ENCODE measurements at regions not wholly inside any gene's neighbourhood (a gene's known extent, or its start where the extent isn't known, plus 50 kb on each side); places are given as distances from the start of the nearest gene placed in this dataset.

DNA sequence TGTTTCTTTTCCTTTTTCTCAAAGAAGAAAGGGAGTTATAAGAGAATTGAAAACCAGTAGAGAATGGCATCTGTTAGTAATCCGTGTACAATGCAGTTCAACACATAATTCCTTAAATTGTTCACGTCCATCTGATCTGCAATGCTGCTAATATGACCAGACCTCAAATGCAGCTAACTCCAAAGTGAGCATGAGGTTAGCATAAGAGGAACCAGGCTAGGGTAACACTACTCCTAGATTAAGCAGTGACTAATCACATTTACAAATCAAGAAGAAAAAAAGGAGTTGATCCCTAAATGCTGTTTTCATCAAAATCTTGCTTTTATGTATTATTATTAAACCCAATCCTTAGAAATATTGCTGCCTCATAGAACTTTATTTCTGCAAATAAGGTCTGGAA lies 432.7 kb upstream of the ARID1B start:
- DNase-seq, result no peak
- Histone ChIP-seq H3K27ac (no peak overlapping the region), H3K36me3 (no peaks in the 10 kb centered on the region), H3K9me3 (no peaks in the 10 kb centered on the region), H3K4me1 (ENCODE audit: insufficient read depth) (no peaks in the 10 kb centered on the region), H3K4me3 (no peak overlapping the region), H3K27me3 (no peaks in the 10 kb centered on the region)
- WGBS, 3 donors, result 75 to 80% (median 79%) methylated on average over 2 of the region's 2 CpGs
- TF ChIP-seq EP300 (IDR thresholded peaks at IDR 0.05) (no peak), POLR2A (IDR thresholded peaks at IDR 0.05) (no peak)
- TF ChIP-seq, protein P1, sequence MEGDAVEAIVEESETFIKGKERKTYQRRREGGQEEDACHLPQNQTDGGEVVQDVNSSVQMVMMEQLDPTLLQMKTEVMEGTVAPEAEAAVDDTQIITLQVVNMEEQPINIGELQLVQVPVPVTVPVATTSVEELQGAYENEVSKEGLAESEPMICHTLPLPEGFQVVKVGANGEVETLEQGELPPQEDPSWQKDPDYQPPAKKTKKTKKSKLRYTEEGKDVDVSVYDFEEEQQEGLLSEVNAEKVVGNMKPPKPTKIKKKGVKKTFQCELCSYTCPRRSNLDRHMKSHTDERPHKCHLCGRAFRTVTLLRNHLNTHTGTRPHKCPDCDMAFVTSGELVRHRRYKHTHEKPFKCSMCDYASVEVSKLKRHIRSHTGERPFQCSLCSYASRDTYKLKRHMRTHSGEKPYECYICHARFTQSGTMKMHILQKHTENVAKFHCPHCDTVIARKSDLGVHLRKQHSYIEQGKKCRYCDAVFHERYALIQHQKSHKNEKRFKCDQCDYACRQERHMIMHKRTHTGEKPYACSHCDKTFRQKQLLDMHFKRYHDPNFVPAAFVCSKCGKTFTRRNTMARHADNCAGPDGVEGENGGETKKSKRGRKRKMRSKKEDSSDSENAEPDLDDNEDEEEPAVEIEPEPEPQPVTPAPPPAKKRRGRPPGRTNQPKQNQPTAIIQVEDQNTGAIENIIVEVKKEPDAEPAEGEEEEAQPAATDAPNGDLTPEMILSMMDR (IDR thresholded peaks at IDR 0.05), result no peak
- intact Hi-C loops (cut with DNase I), result no loop called here

DNA sequence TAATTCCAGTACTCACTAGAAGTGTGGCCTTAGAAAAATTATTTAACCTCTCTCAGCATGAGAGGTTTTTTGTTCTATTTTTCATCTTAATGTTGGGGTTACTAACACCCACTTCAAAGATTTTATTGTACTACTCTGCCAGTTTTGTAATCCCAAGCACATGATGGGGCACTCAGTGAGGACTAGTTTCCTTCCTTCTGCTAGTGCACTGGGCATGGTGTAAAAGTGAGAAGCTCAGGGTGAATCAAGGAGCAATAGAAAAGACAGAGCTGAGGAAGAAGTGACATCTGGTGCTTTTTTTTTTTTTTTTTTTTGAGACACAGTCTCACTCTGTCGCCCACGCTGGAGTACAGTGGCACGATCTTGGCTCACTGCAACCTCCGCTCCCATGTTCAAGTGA lies 439.4 kb upstream of the ARID1B start:
- intact Hi-C loops (cut with DNase I), result no loop called here
- DNase-seq, result no peak
- WGBS, 3 donors, result 69 to 95% (median 94%) methylated on average over 4 of the region's 4 CpGs
- Histone ChIP-seq H3K4me3 (no peak overlapping the region), H3K4me1 (ENCODE audit: insufficient read depth) (no peaks in the 10 kb centered on the region), H3K27ac (no peak overlapping the region), H3K9me3 (no peaks in the 10 kb centered on the region), H3K27me3 (no peaks in the 10 kb centered on the region), H3K36me3 (no peaks in the 10 kb centered on the region)
- TF ChIP-seq EP300 (IDR thresholded peaks at IDR 0.05) (no peak), POLR2A (IDR thresholded peaks at IDR 0.05) (no peak)
- TF ChIP-seq, protein P1 (IDR thresholded peaks at IDR 0.05), result no peak

DNA sequence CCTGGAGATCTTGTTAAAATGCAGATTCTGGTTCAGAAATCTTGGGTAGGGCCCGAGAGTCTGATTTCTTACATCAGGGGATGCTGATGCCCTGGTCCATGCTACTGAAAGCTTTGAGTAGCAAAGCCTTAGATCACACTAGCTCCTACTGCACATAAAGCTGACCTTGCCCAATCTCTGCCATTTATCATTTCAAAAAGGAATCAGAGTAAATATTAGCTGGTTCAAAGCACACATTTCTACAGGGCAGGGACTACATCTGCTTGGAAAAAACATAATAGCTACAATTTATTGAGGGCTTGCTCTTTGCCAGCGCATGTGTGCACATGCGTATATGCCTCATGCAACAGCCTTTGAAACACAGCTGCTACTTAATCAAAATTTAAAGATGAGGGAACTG lies 440.4 kb upstream of the ARID1B start:
- Histone ChIP-seq H3K4me3 (no peak overlapping the region), H3K36me3 (no peaks in the 10 kb centered on the region), H3K9me3 (no peaks in the 10 kb centered on the region), H3K27ac (no peak overlapping the region), H3K4me1 (ENCODE audit: insufficient read depth) (no peaks in the 10 kb centered on the region), H3K27me3 (no peaks in the 10 kb centered on the region)
- TF ChIP-seq EP300 (IDR thresholded peaks at IDR 0.05), result no peak
- TF ChIP-seq POLR2A (IDR thresholded peaks at IDR 0.05), result no peak
- TF ChIP-seq, protein P1 (IDR thresholded peaks at IDR 0.05), result no peak
- DNase-seq, result no peak
- WGBS, 3 donors, result 86 to 88% (median 87%) methylated on average over 3 of the region's 3 CpGs
- intact Hi-C loops (cut with DNase I), result no loop called here

DNA sequence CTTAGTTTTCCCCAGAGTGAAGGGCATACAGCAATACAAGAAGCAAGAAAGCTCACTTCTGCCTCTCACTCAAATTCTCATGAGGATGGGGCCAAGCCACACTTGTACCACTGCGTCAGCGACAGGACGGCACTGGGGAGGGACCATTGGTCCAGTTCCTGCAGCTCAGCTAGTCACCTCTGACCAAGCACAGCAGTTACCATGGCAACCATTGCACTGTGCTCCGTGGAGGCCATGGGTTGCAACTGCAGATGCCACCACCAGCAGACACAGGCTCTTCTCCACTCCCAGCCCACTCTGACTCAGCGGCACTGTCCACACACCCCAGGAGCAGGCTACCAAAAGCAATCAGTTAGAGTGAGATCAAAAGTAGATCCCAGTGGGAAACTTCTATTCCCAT lies 441.1 kb upstream of the ARID1B start:
- H3K4me3 ChIP-seq, result no peak overlapping the region
- H3K4me1 ChIP-seq (ENCODE audit: insufficient read depth), result no peaks in the 10 kb centered on the region
- no peak overlapping the region for H3K27ac ChIP-seq
- intact Hi-C loops (cut with DNase I), result no loop called here
- DNase-seq, result no peak
- WGBS, 3 donors, result 62 to 73% (median 65%) methylated on average over 5 of the region's 5 CpGs
- TF ChIP-seq, protein P1 (IDR thresholded peaks at IDR 0.05), result no peak
- TF ChIP-seq POLR2A (IDR thresholded peaks at IDR 0.05), result no peak
- TF ChIP-seq EP300 (IDR thresholded peaks at IDR 0.05), result no peak
- H3K9me3 ChIP-seq, result no peaks in the 10 kb centered on the region
- H3K36me3 ChIP-seq, result no peaks in the 10 kb centered on the region
- no peaks in the 10 kb centered on the region for H3K27me3 ChIP-seq

DNA sequence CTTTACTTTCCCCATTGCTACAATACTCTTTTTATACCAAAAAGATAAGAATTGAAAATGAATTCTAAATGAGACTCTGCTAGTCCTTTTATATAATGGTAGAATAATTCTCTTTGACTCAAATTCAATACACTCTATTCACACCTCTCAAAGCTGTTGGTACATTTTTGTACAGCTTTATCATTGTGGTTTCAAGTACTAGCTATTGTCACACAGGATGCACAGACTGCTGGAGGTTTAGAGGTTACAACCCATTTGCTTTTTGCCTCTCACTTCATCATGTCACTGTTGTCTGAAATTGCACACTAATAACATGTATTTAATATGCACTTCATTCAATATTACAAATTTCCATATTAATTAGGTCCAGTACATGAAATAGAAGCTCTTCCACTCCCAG lies 442.2 kb upstream of the ARID1B start:
- Histone ChIP-seq H3K27me3 (no peaks in the 10 kb centered on the region), H3K9me3 (no peaks in the 10 kb centered on the region), H3K4me3 (no peak overlapping the region), H3K4me1 (ENCODE audit: insufficient read depth) (no peaks in the 10 kb centered on the region), H3K36me3 (no peaks in the 10 kb centered on the region), H3K27ac (no peak overlapping the region)
- TF ChIP-seq POLR2A (IDR thresholded peaks at IDR 0.05) (no peak), EP300 (IDR thresholded peaks at IDR 0.05) (no peak)
- TF ChIP-seq, protein P1 (IDR thresholded peaks at IDR 0.05), result no peak
- DNase-seq, result no peak
- intact Hi-C loops (cut with DNase I), result no loop called here
